GM12874 (cell line): ENCODE measurements at regions not wholly inside any gene's neighbourhood (a gene's known extent, or its start where the extent isn't known, plus 50 kb on each side); places are given as distances from the start of the nearest gene placed in this dataset.

Source experiments
- TF ChIP-seq, protein P1 (sequence below): IDR thresholded peaks from 2 replicates; pipeline ENCODE4 v1.5.1; 2011; ENCODE audit warnings: low read depth, mild to moderate bottlenecking, control low read depth, low read length, moderate library complexity; ENCODE audit not compliant: insufficient read depth

DNA sequence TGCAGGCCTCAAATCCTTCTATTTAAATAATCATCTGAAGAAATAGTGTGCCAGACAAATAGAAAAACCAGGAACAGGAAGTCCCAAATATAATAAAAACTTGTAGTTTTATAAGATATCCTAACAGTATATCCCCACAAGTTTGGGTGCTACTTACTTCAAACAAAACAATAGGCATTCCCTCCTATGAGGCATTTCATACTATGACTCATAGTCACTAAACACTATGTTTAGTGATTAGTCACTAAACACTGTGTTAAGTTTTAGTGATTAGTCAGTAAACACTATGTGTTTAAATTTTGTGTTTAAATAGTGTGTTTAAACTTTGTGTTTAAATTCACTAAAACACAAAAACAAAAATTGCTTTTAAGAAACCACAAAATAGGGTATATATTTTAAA is 407.0 kb upstream of the CDH19 start:
- TF ChIP-seq, protein P1, sequence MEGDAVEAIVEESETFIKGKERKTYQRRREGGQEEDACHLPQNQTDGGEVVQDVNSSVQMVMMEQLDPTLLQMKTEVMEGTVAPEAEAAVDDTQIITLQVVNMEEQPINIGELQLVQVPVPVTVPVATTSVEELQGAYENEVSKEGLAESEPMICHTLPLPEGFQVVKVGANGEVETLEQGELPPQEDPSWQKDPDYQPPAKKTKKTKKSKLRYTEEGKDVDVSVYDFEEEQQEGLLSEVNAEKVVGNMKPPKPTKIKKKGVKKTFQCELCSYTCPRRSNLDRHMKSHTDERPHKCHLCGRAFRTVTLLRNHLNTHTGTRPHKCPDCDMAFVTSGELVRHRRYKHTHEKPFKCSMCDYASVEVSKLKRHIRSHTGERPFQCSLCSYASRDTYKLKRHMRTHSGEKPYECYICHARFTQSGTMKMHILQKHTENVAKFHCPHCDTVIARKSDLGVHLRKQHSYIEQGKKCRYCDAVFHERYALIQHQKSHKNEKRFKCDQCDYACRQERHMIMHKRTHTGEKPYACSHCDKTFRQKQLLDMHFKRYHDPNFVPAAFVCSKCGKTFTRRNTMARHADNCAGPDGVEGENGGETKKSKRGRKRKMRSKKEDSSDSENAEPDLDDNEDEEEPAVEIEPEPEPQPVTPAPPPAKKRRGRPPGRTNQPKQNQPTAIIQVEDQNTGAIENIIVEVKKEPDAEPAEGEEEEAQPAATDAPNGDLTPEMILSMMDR = no peak

DNA sequence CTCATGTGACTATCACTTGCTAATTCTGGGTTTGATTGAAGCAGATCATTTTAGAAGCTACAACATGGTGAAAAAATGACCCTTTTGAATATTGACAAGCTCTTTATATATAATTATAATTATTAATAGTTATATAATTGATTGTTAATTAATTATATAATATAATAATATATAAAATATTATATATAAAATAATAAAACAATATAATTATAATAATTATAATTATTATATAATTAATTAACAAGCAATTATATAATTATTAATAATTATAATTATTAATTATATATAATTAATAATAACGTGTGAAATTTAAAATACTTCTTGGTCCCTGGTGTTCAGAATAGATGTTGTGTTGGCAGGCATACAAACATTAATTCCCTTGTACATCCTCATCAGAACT is 404.1 kb upstream of the CDH19 start:
- TF ChIP-seq, protein P1 = no peak

DNA sequence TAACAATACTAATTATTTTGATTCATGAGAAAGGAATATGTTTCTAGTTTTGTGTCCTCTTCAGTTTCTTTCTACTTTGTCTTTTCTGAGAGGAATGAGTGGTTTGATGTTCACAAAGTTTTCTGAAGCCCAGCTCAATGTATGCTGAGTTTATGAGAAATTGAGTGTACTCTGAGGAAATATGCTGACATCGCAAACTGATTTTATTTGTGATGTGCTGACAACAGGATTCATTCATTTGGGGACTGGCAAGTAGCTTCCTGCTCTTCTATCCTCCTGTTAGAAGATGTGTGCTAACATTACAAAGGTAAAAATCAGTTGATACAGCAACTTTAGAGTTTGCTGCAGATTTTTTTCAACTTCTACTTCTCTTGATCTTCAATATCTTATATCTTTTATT is 403.2 kb upstream of the CDH19 start:
- TF ChIP-seq, protein P1 = no peak

DNA sequence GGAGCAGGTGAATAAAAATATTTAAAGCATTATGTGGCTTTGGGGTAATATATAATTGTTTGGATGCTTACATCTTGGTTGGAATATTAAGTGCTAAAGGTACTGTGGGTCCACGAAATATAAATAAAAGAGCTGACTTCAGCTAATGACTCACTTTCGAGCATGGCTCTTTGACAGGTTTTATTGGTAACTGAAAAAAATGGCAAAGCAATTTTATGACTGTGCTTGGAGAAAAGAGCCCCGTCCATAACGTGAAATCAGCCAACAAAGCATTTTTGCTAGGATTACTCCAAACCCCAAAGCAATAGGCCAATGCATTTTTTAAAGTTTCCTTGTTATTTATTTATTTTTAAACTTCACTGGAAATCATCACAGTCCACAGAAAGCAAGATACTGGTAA is 397.2 kb upstream of the CDH19 start:
- TF ChIP-seq, protein P1 = no peak

DNA sequence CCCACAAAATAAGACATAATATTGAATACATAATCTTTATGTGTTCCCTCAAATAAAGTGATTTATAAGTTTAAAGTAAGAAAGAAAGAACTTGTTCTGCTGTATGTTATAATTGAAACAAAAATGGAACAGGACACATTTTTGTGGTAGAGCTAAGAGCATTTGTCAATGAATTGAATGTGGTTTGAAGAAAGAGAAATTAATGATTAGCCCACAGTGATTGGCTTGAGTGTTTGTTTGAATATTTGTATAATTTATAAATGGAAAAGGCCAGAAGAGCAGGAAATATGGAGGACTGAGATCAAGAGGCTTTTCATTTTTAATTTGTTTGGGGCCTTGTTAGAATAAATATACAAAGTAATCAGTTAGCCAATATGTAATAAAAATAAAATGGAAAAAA is 395.1 kb upstream of the CDH19 start:
- TF ChIP-seq, protein P1 = no peak

DNA sequence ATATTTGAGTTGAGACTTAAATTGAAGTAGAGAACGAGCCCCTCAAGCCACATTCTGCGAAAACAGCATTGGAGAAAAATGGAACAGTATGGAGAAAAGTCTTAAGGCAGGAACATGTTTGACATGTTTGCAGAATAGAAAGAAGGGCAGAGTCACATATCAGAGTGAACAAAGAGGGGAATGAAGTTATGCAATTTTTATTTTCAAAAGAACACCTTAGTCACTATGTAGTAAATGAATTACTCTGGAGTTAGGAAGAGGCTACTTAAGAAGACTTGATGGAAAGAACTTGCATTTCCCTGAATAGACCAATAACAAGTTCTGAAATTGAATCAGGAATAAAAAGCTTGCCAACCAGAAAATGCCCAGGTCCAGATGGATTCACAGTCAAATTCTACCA is 391.4 kb upstream of the CDH19 start:
- TF ChIP-seq, protein P1 = no peak

DNA sequence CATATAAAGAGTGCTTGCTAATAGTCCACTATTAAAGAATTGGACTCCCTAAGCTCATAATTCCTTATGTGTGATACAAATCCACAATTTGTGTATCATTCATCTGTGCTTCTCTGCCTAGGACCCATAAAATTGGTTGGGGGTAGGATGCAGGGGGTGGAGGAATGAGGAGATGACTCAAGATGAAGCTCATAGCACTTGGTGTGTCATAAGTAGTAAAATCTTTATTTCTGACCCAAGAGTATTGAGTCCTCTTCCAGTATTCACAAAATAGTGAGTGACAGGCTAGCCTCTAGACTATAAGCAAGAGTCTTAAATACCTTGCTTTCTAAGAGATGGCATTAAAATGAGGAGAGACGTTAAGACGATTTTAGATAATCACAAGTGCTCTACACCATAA is 390.9 kb upstream of the CDH19 start:
- TF ChIP-seq, protein P1 = no peak

DNA sequence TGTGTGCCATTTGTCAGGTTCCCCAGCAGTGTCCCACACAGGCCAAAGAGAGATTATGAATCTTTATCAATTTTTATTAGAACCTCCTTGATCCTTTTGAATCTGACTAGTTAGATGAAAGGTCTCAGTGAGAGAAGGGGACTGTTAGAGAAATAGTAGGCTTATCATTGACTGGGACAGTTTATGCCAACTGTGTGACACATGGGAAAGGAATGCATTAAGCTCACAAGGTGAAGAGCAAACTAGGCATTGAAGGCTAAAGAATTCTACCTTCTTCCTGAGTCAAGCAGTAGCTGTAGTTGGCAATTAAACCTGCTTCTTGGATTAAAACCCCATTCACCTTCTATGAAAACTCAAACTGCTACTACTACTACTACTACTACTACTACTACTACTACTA is 389.6 kb upstream of the CDH19 start:
- TF ChIP-seq, protein P1 = no peak
